ENCODE measurements at regions not wholly inside any gene's neighbourhood (a gene's known extent, or its start where the extent isn't known, plus 50 kb on each side); places are given as distances from the start of the nearest gene placed in this dataset.
A peak's percentile ranks its signal among the peaks of the same experiment; 100 is the strongest.
"Not testable (repeated sequence)": the region's sequence is repeated elsewhere in the genome, so short reads cannot be mapped to it uniquely, and the experiment has no call there.

- no peak for DNase-seq (ENCODE audit: low read depth)
- no peak overlapping the region for H3K4me3 ChIP-seq (ENCODE audit: low read length)
- TF ChIP-seq, protein P1, sequence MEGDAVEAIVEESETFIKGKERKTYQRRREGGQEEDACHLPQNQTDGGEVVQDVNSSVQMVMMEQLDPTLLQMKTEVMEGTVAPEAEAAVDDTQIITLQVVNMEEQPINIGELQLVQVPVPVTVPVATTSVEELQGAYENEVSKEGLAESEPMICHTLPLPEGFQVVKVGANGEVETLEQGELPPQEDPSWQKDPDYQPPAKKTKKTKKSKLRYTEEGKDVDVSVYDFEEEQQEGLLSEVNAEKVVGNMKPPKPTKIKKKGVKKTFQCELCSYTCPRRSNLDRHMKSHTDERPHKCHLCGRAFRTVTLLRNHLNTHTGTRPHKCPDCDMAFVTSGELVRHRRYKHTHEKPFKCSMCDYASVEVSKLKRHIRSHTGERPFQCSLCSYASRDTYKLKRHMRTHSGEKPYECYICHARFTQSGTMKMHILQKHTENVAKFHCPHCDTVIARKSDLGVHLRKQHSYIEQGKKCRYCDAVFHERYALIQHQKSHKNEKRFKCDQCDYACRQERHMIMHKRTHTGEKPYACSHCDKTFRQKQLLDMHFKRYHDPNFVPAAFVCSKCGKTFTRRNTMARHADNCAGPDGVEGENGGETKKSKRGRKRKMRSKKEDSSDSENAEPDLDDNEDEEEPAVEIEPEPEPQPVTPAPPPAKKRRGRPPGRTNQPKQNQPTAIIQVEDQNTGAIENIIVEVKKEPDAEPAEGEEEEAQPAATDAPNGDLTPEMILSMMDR (IDR thresholded peaks at IDR 0.05; ENCODE audit: insufficient read depth, low read depth, low read length, missing control alignments), result no peak
These were observed 77.3 kb upstream of the ZNF366 start for GRCh38 chr5:72584466-72584865.

DNA sequence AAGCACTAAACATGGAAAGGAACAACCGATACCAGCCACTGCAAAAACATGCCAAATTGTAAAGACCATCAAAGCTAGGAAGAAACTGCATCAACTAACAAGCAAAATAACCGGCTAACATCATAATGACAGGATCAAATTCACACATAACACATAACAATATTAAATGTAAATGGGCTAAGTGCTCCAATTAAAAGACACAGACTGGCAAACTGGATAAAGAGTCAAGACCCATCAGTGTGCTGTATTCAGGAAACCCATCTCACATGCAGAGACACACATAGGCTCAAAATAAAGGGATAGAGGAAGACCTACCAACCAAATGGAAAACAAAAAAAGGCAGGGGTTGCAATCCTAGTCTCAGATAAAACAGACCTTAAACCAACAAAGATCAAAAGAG, 72.1 kb upstream of the ZNF366 start:
- DNase-seq (ENCODE audit: low read depth), result not testable (repeated sequence)

GRCh38 chr5:72572236-72572765, 65.1 kb upstream of the ZNF366 start:
- H3K4me3 ChIP-seq (ENCODE audit: low read length), result no peak overlapping the region
- peak; percentile 81 for DNase-seq (ENCODE audit: low read depth)
- TF ChIP-seq, protein P1 (IDR thresholded peaks at IDR 0.05; ENCODE audit: insufficient read depth, low read depth, low read length, missing control alignments), result no peak

More for the DNA sequence above, 72.1 kb upstream of the ZNF366 start:
- H3K4me3 ChIP-seq (ENCODE audit: low read length), result not testable (repeated sequence)

DNA sequence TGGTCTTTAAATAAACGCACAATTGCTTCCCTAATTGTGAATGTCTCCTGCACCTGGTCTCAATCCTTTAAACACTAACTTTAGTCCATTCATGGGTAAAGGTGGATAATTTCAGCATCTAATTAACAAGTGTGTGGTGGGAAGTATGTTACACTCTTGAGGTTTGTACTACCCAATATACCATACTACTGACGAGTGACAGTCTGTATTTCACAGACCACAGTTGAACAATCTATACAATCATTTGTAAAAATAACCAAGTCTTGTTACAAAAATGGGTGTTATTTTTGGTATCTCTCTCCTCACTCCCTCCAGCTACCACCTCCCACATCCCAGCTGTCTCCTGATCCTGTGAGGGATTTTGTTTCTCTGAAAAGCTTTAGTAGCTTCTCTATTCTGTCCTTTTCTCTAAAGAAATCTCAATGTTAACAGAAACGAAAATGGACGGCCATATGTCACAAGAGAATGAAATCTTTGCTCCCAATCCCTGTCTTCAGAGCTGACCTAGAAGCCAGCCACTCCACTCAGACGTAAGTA, 62.3 kb upstream of the ZNF366 start:
- TF ChIP-seq, protein P1 (IDR thresholded peaks at IDR 0.05; ENCODE audit: insufficient read depth, low read depth, low read length, missing control alignments), result no peak
- no peak for DNase-seq (ENCODE audit: low read depth)
- no peak overlapping the region for H3K4me3 ChIP-seq (ENCODE audit: low read length)

- DNase-seq (ENCODE audit: low read depth), result no peak
- TF ChIP-seq, protein P1 (IDR thresholded peaks at IDR 0.05; ENCODE audit: insufficient read depth, low read depth, low read length, missing control alignments), result no peak
- no peak overlapping the region for H3K4me3 ChIP-seq (ENCODE audit: low read length)
These were observed 59.5 kb upstream of the ZNF366 start for GRCh38 chr5:72566746-72567145.

DNA sequence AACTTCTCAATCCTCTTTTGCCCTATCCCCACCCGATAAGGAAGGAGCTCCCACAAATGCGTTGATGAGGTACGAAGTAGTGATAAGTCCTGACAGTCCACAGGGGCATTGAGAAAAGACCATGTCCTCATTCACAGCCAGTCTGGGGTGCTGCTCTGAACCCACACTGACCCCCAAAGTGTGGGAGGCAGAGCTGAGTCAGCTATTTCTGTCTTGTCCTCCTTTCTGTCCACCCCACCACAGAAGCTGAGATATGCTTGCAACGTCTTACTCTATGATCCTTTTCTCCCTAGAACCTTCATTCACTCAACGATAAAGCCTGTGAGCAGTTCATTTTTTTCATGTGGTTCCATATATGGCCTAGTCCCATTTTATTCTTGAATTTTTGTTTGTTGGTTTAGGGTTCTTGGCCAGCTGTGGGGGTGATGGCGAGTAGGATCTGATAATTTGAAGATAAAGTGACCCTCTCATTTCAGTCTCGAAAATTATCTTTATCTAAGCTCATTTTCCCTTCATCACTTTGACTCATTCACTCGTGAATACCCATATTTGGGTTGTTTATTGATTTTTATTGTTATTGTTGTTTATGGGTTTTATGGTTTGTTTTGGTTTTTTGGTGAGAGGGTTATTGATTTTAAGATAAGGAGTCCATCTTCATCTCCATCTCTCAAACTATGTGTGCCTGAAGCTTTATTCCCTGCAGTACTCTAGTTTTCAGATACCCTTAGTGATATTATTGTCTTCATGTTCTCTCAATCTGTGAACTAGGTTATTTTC, 58.5 kb upstream of the ZNF366 start:
- no peak for DNase-seq (ENCODE audit: low read depth)
- TF ChIP-seq, protein P1 (IDR thresholded peaks at IDR 0.05; ENCODE audit: insufficient read depth, low read depth, low read length, missing control alignments), result no peak
- no peak overlapping the region for H3K4me3 ChIP-seq (ENCODE audit: low read length)

DNA sequence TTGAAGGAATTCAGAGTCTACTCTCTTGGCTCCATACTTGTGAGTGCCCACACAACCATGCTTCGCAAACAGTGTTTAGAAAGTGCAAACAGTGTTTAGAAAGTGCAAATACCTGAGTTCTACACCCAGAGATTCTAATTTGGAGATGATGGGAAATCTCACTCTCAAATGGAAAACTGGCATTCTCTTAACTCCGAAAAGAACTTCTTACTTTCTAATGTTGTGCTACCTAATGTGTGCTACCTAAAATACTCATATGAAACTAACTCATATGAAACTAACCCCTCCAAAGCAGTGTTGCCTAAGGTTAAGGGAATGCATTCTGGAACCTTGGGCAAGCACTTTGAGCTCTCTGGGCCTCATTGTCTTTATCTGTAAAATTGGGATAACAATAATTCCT, 55.5 kb upstream of the ZNF366 start:
- no peak overlapping the region for H3K4me3 ChIP-seq (ENCODE audit: low read length)
- no peak for DNase-seq (ENCODE audit: low read depth)
- TF ChIP-seq, protein P1 (IDR thresholded peaks at IDR 0.05; ENCODE audit: insufficient read depth, low read depth, low read length, missing control alignments), result no peak
